GM18507 (cell line): ENCODE measurements at regions not wholly inside any gene's neighbourhood (a gene's known extent, or its start where the extent isn't known, plus 50 kb on each side); places are given as distances from the start of the nearest gene placed in this dataset.
"Not testable (repeated sequence)": the region's sequence is repeated elsewhere in the genome, so short reads cannot be mapped to it uniquely, and the experiment has no call there.

ENCODE experiments used
- DNase-seq: peaks from one replicate; pipeline ENCODE4 v3.0.0; 2011; ENCODE audit warnings: low read depth; ENCODE audit not compliant: insufficient read length; ENCODE audit errors: extremely low spot score
- FAIRE-seq: peaks from 2 replicates; lab custom pipeline; 2011; peaks lifted over from hg19 to GRCh38; lab: Jason Lieb, UNC

DNA sequence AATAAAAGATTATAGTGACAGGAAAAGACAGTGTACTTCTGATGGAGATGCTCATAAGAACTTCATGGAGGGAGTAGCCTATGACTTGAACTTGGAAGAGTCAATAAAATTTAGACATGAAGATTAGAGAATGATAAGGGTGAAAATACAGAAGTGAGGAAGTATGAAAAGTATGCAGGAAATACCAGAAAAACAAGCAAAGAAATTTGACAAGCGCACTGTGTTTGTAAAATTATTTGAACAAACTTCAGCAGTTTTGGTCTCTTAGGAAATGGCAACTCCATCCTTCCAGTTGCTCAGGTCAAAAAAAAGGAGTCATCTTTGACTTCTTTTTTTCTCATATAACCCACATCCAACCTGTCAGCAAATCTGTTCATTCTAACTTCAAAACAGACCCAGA lies 864.0 kb upstream of the ZEB2 start:
- FAIRE-seq (no peak), DNase-seq (no peak)

GRCh38 chr2:145380436-145381017 lies 860.6 kb upstream of the ZEB2 start:
- DNase-seq (no peak), FAIRE-seq (no peak)

GRCh38 chr2:145379934-145380333 lies 860.0 kb upstream of the ZEB2 start:
- FAIRE-seq, result no peak
- no peak for DNase-seq

DNA sequence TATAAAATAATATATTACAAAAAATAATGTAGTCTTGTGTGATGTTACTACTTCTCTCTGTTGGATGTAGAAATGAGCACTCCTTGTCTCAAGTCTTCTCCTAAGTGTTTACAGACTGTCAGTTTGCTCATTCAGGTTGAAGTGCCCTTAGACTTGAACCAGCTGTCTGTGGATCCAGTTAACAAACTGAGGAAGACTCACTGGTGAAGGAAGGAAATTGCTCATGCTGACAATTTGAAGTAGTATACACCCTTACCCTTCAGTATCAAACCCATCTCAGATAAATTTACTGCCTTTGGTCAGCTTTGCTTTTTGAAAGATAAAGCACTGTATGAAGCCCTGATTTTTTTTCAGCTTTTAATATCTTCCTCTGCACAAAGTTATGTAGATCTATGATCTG lies 854.2 kb upstream of the ZEB2 start:
- FAIRE-seq, result no peak

DNA sequence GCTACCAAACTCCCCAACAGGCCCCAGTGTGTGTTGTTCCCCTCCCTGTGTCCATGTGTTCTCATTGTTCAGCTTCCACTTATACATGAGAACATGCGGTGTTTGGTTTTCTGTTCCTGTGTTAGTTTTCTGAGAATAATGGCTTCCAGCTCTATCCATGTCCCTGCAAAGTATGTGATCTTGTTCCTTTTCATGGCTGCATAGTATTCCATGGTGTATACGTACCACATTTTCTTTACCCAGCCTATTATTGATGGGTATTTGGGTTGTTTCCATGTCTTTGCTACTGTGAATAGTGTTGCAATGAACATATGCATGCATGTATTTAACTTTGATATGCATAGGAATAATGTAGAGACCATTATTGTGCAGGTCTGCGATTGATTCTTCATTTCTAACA lies 847.4 kb upstream of the ZEB2 start:
- not testable (repeated sequence) for DNase-seq, FAIRE-seq

More for the DNA sequence above, 854.2 kb upstream of the ZEB2 start:
- no peak for DNase-seq

GRCh38 chr2:145366341-145366740 lies 846.4 kb upstream of the ZEB2 start:
- DNase-seq, result no peak
- FAIRE-seq, result no peak

- no peak for FAIRE-seq
- DNase-seq, result no peak
These were observed 840.3 kb upstream of the ZEB2 start for GRCh38 chr2:145360129-145360790.

GRCh38 chr2:145359561-145359960 lies 839.6 kb upstream of the ZEB2 start:
- FAIRE-seq (no peak), DNase-seq (no peak)

DNA sequence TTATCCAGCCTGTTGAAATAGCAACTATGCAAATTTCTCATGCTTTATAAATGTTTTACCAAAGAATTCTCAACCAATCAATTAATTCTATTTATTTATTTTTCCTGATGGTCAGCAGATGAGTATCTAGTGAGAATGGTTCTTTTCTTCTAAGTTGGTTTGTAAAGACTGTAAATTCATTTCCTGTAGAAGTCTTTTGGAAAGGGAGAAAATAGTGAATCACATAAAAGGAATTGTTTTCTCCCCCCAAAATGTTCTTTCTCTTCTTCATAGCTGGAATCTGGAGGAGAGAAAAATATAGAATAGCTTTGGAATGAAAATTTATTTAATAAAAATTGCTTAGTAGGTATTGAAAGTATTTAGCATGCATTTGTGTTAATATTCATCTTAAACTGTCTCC lies 836.1 kb upstream of the ZEB2 start:
- DNase-seq (no peak), FAIRE-seq (no peak)

DNA sequence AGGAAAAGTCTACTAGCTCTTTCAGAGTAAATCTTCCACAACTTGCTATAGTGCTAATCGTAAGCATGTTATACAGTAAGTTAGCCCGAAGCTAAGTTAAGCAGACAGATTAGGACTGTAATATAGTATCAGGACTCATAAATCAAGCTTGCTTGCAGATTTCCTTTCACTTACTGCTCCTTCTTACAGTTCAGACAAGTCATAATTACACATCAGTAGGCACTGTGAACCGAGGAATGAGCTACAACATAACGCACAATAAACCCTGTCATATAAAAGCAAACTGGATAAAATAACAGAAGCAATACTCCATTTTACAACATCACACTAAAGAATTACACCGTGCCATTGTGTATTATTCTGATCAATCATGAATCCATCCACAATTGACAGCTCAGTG lies 832.6 kb upstream of the ZEB2 start:
- DNase-seq (no peak), FAIRE-seq (no peak)

DNA sequence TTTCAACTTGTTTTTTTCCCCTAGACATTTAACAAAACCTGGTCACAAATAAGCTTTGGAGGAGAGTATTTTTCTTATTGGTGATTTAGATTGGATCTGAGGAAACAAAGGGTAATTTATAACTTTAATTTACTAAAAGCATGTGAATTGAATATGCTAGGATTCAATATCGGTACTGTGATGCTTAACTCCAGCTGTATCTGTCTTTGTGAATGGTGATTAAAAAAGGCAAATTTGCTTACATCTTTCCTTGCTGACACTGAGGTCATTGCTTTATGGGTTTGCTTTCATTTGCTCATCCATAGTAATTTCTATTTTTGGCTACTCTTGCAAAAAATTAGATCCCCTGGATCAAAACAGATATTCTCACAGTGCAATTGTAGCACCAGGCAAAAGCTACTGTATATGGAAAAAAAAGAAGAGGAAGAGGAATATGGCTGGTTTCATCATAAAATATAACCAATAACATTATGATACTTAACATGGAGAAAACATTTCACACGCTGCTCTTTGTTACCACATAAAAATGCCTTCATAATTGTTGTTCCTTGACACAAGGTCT lies 832.0 kb upstream of the ZEB2 start:
- no peak for DNase-seq
- no peak for FAIRE-seq

GRCh38 chr2:145350011-145350410 lies 830.1 kb upstream of the ZEB2 start:
- FAIRE-seq (no peak), DNase-seq (no peak)

GRCh38 chr2:145344076-145344724 lies 824.3 kb upstream of the ZEB2 start:
- DNase-seq, result no peak
- FAIRE-seq, result no peak

- FAIRE-seq (no peak), DNase-seq (no peak)
These were observed 823.4 kb upstream of the ZEB2 start for GRCh38 chr2:145343287-145343686.

GRCh38 chr2:145341536-145341935 lies 821.6 kb upstream of the ZEB2 start:
- FAIRE-seq, result no peak
- DNase-seq, result no peak

DNA sequence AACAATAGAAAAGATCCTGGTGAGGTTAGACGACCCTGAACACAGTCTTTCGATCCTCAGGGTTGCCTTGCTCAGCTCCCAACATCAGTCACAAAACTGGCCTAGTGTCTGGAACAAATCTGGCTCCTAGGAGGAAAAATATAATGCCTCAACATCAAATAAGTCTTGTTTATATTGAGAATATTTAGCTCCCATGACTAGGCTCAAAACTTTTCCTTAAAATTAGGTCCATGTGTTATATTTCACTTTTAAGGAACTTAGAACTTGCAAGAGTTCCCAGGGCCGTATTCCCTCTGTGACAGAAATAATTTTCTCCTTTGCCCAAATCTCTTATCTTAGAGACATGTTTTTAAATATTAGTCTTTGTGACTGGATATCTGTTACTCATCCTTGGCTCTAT lies 819.7 kb upstream of the ZEB2 start:
- FAIRE-seq, result no peak
- no peak for DNase-seq

- DNase-seq, result no peak
- FAIRE-seq, result no peak
These were observed 812.4 kb upstream of the ZEB2 start for GRCh38 chr2:145332210-145332898.

DNA sequence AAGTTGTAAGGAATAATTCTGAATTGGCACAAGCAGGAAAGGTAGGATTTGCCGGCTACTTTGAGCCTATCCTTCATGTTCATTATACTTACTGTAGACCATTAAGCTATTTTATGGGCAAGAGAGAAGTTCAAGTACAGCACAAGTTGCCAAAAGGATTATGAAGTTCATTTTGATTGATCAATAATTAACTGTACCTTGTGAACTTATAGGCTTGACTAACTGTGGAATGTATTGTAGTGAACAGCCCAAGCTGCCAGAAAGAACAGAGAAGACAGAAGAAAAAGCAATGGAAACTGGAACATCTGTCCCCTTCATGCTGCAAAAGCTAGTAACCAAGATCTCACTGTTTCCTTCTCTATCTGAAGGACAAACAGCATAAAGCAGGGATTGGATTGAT lies 810.1 kb upstream of the ZEB2 start:
- FAIRE-seq (no peak), DNase-seq (no peak)

- no peak for DNase-seq
- FAIRE-seq, result no peak
These were observed 805.6 kb upstream of the ZEB2 start for GRCh38 chr2:145325485-145325884.

GRCh38 chr2:145324748-145325147 lies 804.8 kb upstream of the ZEB2 start:
- FAIRE-seq (no peak), DNase-seq (no peak)
